ENCODE measurements at regions not wholly inside any gene's neighbourhood (a gene's known extent, or its start where the extent isn't known, plus 50 kb on each side); places are given as distances from the start of the nearest gene placed in this dataset.

GRCh38 chr4:89660444-89661172 is 176.4 kb downstream of the SNCA start:
- Histone ChIP-seq H3K79me2 (ENCODE audit: low read length) (no peaks in the 10 kb centered on the region), H3K4me2 (ENCODE audit: low read depth, low read length) (no peak overlapping the region), H3K27me3 (replicated peaks; ENCODE audit: insufficient read depth, low read length) (no peaks in the 10 kb centered on the region), H3K9ac (ENCODE audit: low read length) (no peak overlapping the region), H3K4me1 (ENCODE audit: low read length) (peaks cover 12% of the 10 kb centered on the region), H3K4me3 (ENCODE audit: low read length) (no peak overlapping the region), H3K9me2 (replicated peaks; ENCODE audit: insufficient read depth, low read length) (no peaks in the 10 kb centered on the region), H3K9me3 (replicated peaks; ENCODE audit: insufficient read depth, low read length) (no peaks in the 10 kb centered on the region), H3K36me3 (replicated peaks; ENCODE audit: insufficient read depth, low read length) (no peaks in the 10 kb centered on the region), H2AFZ (ENCODE audit: low read length) (no peak overlapping the region), H3F3A (ENCODE audit: insufficient read depth, low read length) (no peaks in the 10 kb centered on the region), H3K27ac (ENCODE audit: low read length) (no peak overlapping the region), H4K20me1 (ENCODE audit: insufficient read depth, low read length) (no peaks in the 10 kb centered on the region)
- no peak for TF ChIP-seq EZH2 (optimal IDR thresholded peaks at IDR 0.05; ENCODE audit: low read depth, low read length)
- DNase-seq, result no peak

GRCh38 chr4:89658701-89659024 is 178.3 kb downstream of the SNCA start:
- Histone ChIP-seq H3F3A (ENCODE audit: insufficient read depth, low read length) (no peaks in the 10 kb centered on the region), H3K27me3 (replicated peaks; ENCODE audit: insufficient read depth, low read length) (no peaks in the 10 kb centered on the region), H3K4me3 (ENCODE audit: low read length) (peak overlapping the region; percentile 41), H3K9ac (ENCODE audit: low read length) (no peak overlapping the region), H3K36me3 (replicated peaks; ENCODE audit: insufficient read depth, low read length) (no peaks in the 10 kb centered on the region), H4K20me1 (ENCODE audit: insufficient read depth, low read length) (no peaks in the 10 kb centered on the region), H2AFZ (ENCODE audit: low read length) (peak overlapping the region; percentile 28), H3K4me2 (ENCODE audit: low read depth, low read length) (peak overlapping the region; percentile 62), H3K9me3 (replicated peaks; ENCODE audit: insufficient read depth, low read length) (no peaks in the 10 kb centered on the region), H3K9me2 (replicated peaks; ENCODE audit: insufficient read depth, low read length) (no peaks in the 10 kb centered on the region), H3K79me2 (ENCODE audit: low read length) (no peaks in the 10 kb centered on the region), H3K4me1 (ENCODE audit: low read length) (peaks cover 11% of the 10 kb centered on the region), H3K27ac (ENCODE audit: low read length) (peak overlapping the region; percentile 55)
- peak; percentile 51 for DNase-seq
- TF ChIP-seq EZH2 (optimal IDR thresholded peaks at IDR 0.05; ENCODE audit: low read depth, low read length) (no peak), CTCF (IDR thresholded peaks at IDR 0.05; ENCODE audit: low read length) (no peak), EZH2phosphoT487 (IDR thresholded peaks at IDR 0.05; ENCODE audit: low read length) (no peak)

- Histone ChIP-seq H3K9ac (ENCODE audit: low read length) (no peak overlapping the region), H3K36me3 (replicated peaks; ENCODE audit: insufficient read depth, low read length) (no peaks in the 10 kb centered on the region), H3F3A (ENCODE audit: insufficient read depth, low read length) (no peaks in the 10 kb centered on the region), H3K79me2 (ENCODE audit: low read length) (no peaks in the 10 kb centered on the region), H3K9me3 (replicated peaks; ENCODE audit: insufficient read depth, low read length) (no peaks in the 10 kb centered on the region), H3K4me1 (ENCODE audit: low read length) (peaks cover 11% of the 10 kb centered on the region), H3K27ac (ENCODE audit: low read length) (peak overlapping the region; percentile 55), H3K4me2 (ENCODE audit: low read depth, low read length) (peak overlapping the region; percentile 62), H3K9me2 (replicated peaks; ENCODE audit: insufficient read depth, low read length) (no peaks in the 10 kb centered on the region), H3K27me3 (replicated peaks; ENCODE audit: insufficient read depth, low read length) (no peaks in the 10 kb centered on the region), H4K20me1 (ENCODE audit: insufficient read depth, low read length) (no peaks in the 10 kb centered on the region), H3K4me3 (ENCODE audit: low read length) (peak overlapping the region; percentile 41), H2AFZ (ENCODE audit: low read length) (peak overlapping the region; percentile 57)
- TF ChIP-seq EZH2 (optimal IDR thresholded peaks at IDR 0.05; ENCODE audit: low read depth, low read length), result no peak
- TF ChIP-seq CTCF (IDR thresholded peaks at IDR 0.05; ENCODE audit: low read length), result peak; percentile 67
- no peak for TF ChIP-seq EZH2phosphoT487 (IDR thresholded peaks at IDR 0.05; ENCODE audit: low read length)
- peak; percentile 73 for DNase-seq
Observed at GRCh38 chr4:89657931-89658700, 178.8 kb downstream of the SNCA start.

All from MM.1S (cell line).